Lower leg skin (tissue), 4 donors: ENCODE measurements at regions not wholly inside any gene's neighbourhood (a gene's known extent, or its start where the extent isn't known, plus 50 kb on each side); places are given as distances from the start of the nearest gene placed in this dataset.
A peak's percentile ranks its signal among the peaks of the same experiment; 100 is the strongest.

ENCODE experiments used
- DNase-seq, 2 donors: peaks; one replicate each; pipeline ENCODE4 v3.0.0-alpha.2; 2019; ENCODE audit warnings: low spot score in 2 of 2
- H3K4me3 ChIP-seq: fragments of 200-600 bp; sonication (generic); 2 replicates; pipeline ENCODE4 v1.5.1; 2017; ENCODE audit warnings: mild to moderate bottlenecking, low read depth; ENCODE audit not compliant: poor library complexity, severe bottlenecking
- CTCF ChIP-seq, 3 donors: fragments of 450-650 bp; IDR thresholded peaks; one replicate each; pipeline ENCODE4 v1.5.1; 2016; ENCODE audit warnings: antibody characterized with exemption in 3 of 3, mild to moderate bottlenecking in 3 of 3, moderate library complexity in 2 of 3
- POLR2A ChIP-seq, 2 donors: fragments of 450-650 bp; IDR thresholded peaks; one replicate each; pipeline ENCODE4 v1.6.1; 2016 to 2017; ENCODE audit warnings: antibody characterized with exemption in 2 of 2, mild to moderate bottlenecking in 1 of 2, moderate library complexity in 1 of 2
- WGBS, 2 donors: methylation state at CpG; one replicate each; pipeline ENCODE4 v1.1.5; 2018; 5-methylcytosine and 5-hydroxymethylcytosine counted together
- intact Hi-C: fragments of 100-400 bp; cut with DNase I; formaldehyde crosslinking; loops from one replicate; pipeline ENCODE4 v1.15.0; 2023; ENCODE audit warnings: low total_unique reads

DNA sequence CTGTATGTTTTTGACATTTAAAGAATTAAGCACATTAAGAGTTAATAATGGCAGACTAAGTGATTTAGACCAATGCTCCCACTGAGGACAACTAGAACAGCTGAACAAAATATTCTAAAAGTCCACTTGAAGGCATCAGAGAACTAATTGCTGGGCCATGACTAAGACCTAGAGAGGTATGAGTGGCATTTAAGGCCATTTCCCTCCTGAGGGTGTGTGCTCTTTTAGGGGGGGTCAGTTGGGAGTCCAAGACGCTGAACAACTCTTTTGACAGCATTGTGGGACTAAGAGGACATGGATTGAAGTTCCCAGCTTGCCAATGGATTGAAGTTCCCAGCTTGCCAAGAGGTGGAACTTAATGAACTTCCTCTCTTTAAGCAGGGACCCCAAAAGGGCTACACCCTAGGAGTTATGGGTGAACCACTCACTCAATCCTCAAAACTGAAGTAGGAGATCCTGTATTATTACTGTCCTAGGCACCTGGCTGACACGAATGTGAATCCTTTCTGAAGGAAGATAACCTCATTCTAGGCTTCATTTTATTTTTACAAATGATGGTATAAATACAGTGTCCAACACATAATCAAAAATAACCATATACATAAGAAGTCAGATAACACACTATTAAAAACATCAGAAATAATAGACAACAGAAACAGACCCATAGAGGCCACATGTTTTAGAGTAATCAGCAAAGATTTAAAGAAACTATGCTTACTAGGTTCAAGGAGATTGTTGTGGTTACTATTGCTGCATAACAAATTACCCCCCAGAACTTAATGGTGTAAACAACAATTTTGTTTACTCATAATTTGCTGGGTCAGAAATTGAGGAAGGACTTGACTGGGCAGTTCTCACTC is 175.1 kb downstream of the VEGFA start:
- TF ChIP-seq CTCF (IDR thresholded peaks at IDR 0.05) (no peak), POLR2A (IDR thresholded peaks at IDR 0.05) (no peak)

GRCh38 chr6:43943781-43944250 is 173.8 kb downstream of the VEGFA start:
- WGBS, 2 donors, result 74 to 81% methylated on average over 6 of the region's 6 CpGs
- DNase-seq, result peak in 1 of 2 donors; percentile 46
- TF ChIP-seq CTCF (IDR thresholded peaks at IDR 0.05), result no peak
- no peak for TF ChIP-seq POLR2A (IDR thresholded peaks at IDR 0.05)
- intact Hi-C loops, result no loop called here
- H3K4me3 ChIP-seq, result no peak overlapping the region

More for the DNA sequence above, 175.1 kb downstream of the VEGFA start:
- WGBS, 2 donors, result 70 to 78% methylated on average over 2 of the region's 2 CpGs
- no peak for DNase-seq
- intact Hi-C loops, result no loop called here
- no peak overlapping the region for H3K4me3 ChIP-seq

- DNase-seq, result peak in 1 of 2 donors; percentile 53
- intact Hi-C loops, result no loop called here
Observed at GRCh38 chr6:43943099-43943766, 173.2 kb downstream of the VEGFA start.

DNA sequence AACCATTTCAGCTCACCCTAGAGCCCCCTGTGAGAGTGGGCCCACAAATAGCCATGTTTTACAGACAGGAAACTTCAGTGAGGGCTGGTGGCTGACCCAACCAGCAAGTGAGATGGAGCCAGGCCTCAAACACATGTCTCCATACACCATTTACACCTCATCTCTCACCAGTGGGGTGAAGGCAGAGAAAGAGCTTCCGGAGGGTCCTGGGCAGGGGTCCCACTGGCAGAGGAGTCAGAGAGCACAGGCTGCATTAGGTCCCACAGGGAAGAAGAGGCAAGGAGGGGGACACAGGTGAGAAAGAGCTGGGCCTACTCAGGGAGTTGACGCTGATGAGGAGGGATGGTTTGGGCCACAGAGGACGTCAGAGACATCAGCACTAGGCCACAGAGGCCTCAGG is 172.6 kb downstream of the VEGFA start:
- no peak for DNase-seq

More at GRCh38 chr6:43943099-43943766, 173.2 kb downstream of the VEGFA start:
- TF ChIP-seq CTCF (IDR thresholded peaks at IDR 0.05), result no peak
- no peak for TF ChIP-seq POLR2A (IDR thresholded peaks at IDR 0.05)
- no peak overlapping the region for H3K4me3 ChIP-seq
- 94 to 99% methylated on average over 5 of the region's 5 CpGs for WGBS, 2 donors

GRCh38 chr6:43942011-43942442 is 172.0 kb downstream of the VEGFA start:
- H3K4me3 ChIP-seq, result no peak overlapping the region
- DNase-seq, result peak in 1 of 2 donors; percentile 60
- WGBS, 2 donors, result 81 to 86% methylated on average over 5 of the region's 5 CpGs
- intact Hi-C loops, result no loop called here
- TF ChIP-seq POLR2A (IDR thresholded peaks at IDR 0.05) (no peak), CTCF (IDR thresholded peaks at IDR 0.05) (no peak)

More for the DNA sequence above, 172.6 kb downstream of the VEGFA start:
- 90 to 91% methylated on average over 3 of the region's 3 CpGs for WGBS, 2 donors
- TF ChIP-seq CTCF (IDR thresholded peaks at IDR 0.05) (no peak), POLR2A (IDR thresholded peaks at IDR 0.05) (no peak)
- intact Hi-C loops, result no loop called here
- no peak overlapping the region for H3K4me3 ChIP-seq
